ENCODE measurements at regions not wholly inside any gene's neighbourhood (a gene's known extent, or its start where the extent isn't known, plus 50 kb on each side); places are given as distances from the start of the nearest gene placed in this dataset.

DNA sequence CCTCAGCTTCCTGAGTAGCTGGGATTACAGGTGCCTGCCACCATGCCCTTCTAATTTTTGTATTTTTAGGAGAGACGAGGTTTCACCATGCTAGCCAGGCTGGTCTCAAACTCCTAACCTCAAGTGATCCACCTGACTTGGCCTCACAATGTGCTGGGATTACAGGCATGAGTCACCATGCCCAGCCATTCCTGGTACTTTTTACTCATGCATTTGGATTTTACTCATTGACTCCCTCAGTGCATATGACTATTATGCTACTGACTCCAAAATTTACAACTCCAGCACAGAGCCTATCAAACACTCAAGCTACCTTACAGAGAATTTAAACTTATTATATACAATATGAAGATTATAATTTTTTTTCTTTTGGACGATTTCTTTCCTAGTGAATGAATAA lies 199.9 kb downstream of the CXXC4 start:
- TF ChIP-seq EZH2 (IDR thresholded peaks at IDR 0.05; ENCODE audit: borderline replicate concordance, low read length), result no peak
- TF ChIP-seq, protein P1, sequence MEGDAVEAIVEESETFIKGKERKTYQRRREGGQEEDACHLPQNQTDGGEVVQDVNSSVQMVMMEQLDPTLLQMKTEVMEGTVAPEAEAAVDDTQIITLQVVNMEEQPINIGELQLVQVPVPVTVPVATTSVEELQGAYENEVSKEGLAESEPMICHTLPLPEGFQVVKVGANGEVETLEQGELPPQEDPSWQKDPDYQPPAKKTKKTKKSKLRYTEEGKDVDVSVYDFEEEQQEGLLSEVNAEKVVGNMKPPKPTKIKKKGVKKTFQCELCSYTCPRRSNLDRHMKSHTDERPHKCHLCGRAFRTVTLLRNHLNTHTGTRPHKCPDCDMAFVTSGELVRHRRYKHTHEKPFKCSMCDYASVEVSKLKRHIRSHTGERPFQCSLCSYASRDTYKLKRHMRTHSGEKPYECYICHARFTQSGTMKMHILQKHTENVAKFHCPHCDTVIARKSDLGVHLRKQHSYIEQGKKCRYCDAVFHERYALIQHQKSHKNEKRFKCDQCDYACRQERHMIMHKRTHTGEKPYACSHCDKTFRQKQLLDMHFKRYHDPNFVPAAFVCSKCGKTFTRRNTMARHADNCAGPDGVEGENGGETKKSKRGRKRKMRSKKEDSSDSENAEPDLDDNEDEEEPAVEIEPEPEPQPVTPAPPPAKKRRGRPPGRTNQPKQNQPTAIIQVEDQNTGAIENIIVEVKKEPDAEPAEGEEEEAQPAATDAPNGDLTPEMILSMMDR (IDR thresholded peaks at IDR 0.05; ENCODE audit: low read length), result no peak

Data from OCI-LY1 (cell line).